ENCODE measurements at regions not wholly inside any gene's neighbourhood (a gene's known extent, or its start where the extent isn't known, plus 50 kb on each side); places are given as distances from the start of the nearest gene placed in this dataset.

GRCh38 chr12:125225641-125226040, 160.4 kb downstream of the AACS start:
- TF ChIP-seq POLR2A (IDR thresholded peaks at IDR 0.05) (no peak), CTCF (IDR thresholded peaks at IDR 0.05) (no peak)
